ENCODE measurements at regions not wholly inside any gene's neighbourhood (a gene's known extent, or its start where the extent isn't known, plus 50 kb on each side); places are given as distances from the start of the nearest gene placed in this dataset.

GRCh38 chr17:83005639-83006038 lies 73.8 kb upstream of the METRNL start:
- FAIRE-seq = no peak
- POLR2A ChIA-PET = no interaction called here

More at GRCh38 chr17:83005639-83006038, 73.8 kb upstream of the METRNL start:
- Histone ChIP-seq H4K20me1 (replicated peaks; ENCODE audit: control insufficient read depth, extremely low read depth, insufficient read depth, low read length) (no peaks in the 10 kb centered on the region), H3K9ac (replicated peaks; ENCODE audit: extremely low read depth, insufficient read depth, low read length) (no peak overlapping the region), H3K4me1 (ENCODE audit: control insufficient read depth, extremely low read depth, insufficient read depth, low read length) (no peaks in the 10 kb centered on the region), H3K27ac (ENCODE audit: insufficient read depth, low read depth, low read length) (no peak overlapping the region), H3K4me3 (replicated peaks in 1 of 3; ENCODE audit: insufficient read depth in 1 of 3, low read depth in 1 of 3, low read length in 3 of 3) (no peak overlapping the region), H3K79me2 (ENCODE audit: control insufficient read depth, insufficient read depth, low read length) (no peaks in the 10 kb centered on the region), H3K9me1 (replicated peaks; ENCODE audit: control insufficient read depth, extremely low read depth, insufficient read depth, low read length) (no peaks in the 10 kb centered on the region), H3K36me3 (ENCODE audit: control insufficient read depth in 2 of 2, extremely low read depth in 1 of 2, insufficient read depth in 2 of 2, low read length in 2 of 2) (no peaks in the 10 kb centered on the region), H3K4me2 (ENCODE audit: insufficient read depth, low read length) (no peak overlapping the region), H2AFZ (ENCODE audit: low read depth, low read length) (no peak overlapping the region), H3K27me3 (ENCODE audit: control insufficient read depth in 2 of 2, insufficient read depth in 2 of 2, low read length in 2 of 2) (no peaks in the 10 kb centered on the region), H3K9me3 (replicated peaks; ENCODE audit: control insufficient read depth, insufficient read depth, low read length) (no peaks in the 10 kb centered on the region)
- intact Hi-C loops (cut with micrococcal nuclease) (no loop called here), dilution Hi-C loops (cut with MboI; ENCODE audit: extremely low pct_ligation_motif_present, low sequenced_read_pairs) (no loop called here)
- no peak for DNase-seq (ENCODE audit: low read depth, low spot score)
- CTCF ChIA-PET = no interaction called here
- TF ChIP-seq CTCF (IDR thresholded peaks at IDR 0.05; ENCODE audit: extremely low read depth in 1 of 2, insufficient read depth in 1 of 2, low read depth in 1 of 2, low read length in 2 of 2) (no peak), EZH2 (IDR thresholded peaks at IDR 0.05; ENCODE audit: borderline replicate concordance, low read depth, low read length, severe bottlenecking) (no peak), POLR2A (IDR thresholded peaks at IDR 0.05; ENCODE audit: low read depth, low read length) (no peak), GATA2 (IDR thresholded peaks at IDR 0.05; ENCODE audit: insufficient read depth, insufficient read length, low read depth, low read length) (no peak), POLR2AphosphoS5 (IDR thresholded peaks at IDR 0.05; ENCODE audit: insufficient read depth, low read depth, low read length) (no peak), MYC (IDR thresholded peaks at IDR 0.05; ENCODE audit: low read depth, low read length) (no peak)
- TF ChIP-seq, protein P1, sequence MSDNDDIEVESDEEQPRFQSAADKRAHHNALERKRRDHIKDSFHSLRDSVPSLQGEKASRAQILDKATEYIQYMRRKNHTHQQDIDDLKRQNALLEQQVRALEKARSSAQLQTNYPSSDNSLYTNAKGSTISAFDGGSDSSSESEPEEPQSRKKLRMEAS (IDR thresholded peaks at IDR 0.05; ENCODE audit: insufficient read depth, insufficient read length) = no peak
- no TSS peak for BruUV-seq (replicated peaks)
